HG03066 (cell line): ENCODE measurements at regions not wholly inside any gene's neighbourhood (a gene's known extent, or its start where the extent isn't known, plus 50 kb on each side); places are given as distances from the start of the nearest gene placed in this dataset.

ENCODE experiments used
- ATAC-seq: cut with Tn5 transposase; IDR thresholded peaks from one replicate; pipeline ENCODE4 v1.9.1; 2021; ENCODE audit warnings: low read depth; ENCODE audit not compliant: unreplicated experiment

GRCh38 chr5:66459728-66460127 is 136.5 kb upstream of the MAST4 start:
- ATAC-seq: no peak

- ATAC-seq: no peak
Observed at GRCh38 chr5:66467564-66467963, 128.6 kb upstream of the MAST4 start.

DNA sequence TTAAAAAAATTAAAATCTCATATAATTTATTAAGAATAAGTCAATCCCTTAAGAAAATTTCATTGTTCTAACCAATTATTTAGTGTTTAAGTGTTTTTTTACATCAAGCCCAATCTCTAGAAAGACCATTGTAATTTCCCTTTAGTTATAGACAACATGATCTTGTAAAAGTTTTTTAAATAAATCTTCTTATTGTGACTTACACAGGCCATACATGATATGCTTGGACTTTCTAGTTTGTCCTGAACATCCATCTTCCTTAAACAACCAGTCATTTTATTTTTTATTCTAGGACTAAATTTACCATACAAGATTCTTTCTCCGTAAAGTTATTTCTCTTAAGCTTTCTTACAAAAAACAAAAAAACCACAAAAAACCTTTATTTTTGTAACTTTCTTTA is 126.5 kb upstream of the MAST4 start:
- ATAC-seq: no peak

DNA sequence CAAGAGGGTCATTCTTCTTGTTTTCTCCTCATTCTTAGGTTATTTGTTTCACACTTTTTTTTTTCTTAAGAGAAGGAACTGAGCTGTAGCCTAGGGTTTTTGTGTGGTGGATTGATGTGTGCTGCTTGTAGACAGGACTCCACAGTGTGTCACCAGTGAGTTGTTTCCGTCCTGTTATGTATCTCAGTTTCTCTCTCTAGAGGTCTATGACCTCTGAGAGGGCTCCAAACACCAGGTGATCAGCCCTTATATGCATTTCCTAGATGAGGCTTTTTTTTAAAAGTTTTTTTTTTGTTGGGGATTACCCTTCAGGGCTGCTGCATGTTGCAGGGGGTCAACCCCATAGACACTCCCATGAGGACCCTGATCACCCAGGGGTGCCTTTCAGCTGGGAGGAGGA is 124.2 kb upstream of the MAST4 start:
- ATAC-seq: no peak

DNA sequence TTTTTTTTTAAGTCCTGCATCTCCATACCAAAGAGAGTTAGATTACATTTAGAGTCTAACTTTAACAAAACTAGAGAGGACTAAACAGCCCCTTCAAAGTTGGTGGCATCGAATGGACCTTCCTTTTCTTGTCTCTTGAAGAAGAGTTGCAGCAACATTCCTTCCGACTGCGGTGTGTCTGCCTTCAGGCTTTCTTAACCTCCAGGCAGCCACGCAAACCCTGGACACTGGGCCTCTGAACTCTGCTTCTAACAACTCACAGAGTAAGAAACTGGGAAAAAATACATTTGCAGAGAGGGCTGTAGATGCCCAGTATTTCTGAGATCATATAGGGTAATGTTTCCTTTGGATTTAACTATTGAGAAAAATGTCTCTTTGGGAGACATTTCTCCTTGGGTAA is 120.5 kb upstream of the MAST4 start:
- no peak for ATAC-seq

DNA sequence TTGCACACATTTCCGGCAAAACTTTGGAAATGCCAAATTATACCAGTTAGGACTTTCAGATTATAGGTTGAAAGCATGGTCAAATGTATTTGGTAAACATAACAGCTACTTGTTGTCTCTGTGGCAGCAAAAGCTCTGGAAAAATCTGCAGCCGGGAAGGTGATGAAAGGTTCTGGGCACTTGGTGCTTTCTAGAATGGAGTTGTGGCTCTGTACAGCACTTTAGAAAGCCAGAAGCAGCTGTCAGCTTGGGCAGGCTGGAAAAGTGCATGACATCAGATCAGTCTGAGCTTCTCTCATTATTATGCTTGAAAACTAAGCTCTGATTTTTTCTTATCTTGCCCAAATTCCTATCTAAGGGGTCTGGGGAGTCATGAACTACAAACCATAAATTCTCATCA is 118.6 kb upstream of the MAST4 start:
- no peak for ATAC-seq

DNA sequence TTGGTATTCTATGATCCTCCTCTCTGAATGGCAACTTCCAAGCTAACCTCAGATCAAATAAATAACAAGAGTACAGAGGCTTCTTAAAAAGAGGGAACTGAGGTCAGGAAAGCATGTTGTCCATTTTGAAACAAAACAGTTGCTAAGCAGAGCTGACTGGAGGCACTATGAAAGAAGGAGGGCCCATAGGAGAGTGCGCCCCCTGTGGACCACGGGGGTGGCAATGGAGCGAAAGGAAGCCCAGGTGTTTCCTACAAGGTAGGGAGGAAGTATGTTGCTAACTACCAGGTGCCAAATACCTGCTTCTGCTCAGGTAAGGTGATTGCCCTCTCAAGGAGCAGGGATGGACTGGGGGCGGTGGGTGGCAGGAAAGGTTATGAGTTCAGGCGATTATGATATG is 101.8 kb upstream of the MAST4 start:
- ATAC-seq: no peak

DNA sequence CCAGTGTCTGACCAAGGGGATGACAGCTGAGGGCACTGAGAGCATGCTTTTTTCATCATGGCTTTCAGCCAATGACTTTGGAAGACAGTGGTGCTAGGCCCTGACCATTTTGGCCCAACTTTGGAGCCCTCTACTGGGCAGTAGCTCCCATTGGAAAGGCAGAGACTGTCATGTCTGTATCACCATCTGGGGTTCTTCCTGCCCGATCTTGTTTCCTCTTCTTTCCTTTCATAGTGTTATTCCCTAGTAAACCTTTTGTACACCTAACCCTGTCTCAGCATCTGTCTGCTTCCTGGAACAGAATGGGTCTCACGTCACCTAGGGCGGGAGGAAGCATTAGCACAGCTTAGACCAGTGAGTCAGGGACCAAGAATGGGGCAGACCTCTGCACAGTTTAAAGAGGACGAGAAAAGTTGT is 97.4 kb upstream of the MAST4 start:
- no peak for ATAC-seq

DNA sequence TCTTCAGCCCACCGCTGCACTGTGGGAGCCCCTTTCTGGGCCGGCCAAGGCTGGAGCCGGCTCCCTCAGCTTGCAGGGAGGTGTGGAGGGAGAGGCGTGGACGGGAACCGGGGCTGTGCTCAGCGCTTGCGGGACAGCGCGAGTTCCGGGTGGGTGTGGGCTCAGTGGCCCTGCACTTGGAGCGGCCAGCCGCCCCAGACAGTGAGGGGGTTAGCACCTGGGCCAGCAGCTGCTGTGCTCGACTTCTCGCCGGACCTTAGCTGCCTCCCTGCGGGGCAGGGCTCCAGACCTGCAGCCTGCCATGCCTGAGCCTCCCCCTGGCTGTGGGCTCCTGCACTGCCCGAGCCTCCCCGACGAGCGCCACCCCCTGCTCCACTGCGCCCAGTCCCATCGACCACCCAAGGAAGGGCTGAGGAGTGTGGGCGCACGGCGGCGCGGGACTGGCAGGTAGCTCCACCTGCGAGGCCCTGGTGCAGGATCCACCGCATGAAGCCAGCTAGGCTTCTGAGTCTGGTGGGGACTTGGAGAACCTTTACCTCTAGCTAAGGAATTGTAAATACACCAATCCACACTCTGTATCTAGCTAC is 92.9 kb upstream of the MAST4 start:
- no peak for ATAC-seq

DNA sequence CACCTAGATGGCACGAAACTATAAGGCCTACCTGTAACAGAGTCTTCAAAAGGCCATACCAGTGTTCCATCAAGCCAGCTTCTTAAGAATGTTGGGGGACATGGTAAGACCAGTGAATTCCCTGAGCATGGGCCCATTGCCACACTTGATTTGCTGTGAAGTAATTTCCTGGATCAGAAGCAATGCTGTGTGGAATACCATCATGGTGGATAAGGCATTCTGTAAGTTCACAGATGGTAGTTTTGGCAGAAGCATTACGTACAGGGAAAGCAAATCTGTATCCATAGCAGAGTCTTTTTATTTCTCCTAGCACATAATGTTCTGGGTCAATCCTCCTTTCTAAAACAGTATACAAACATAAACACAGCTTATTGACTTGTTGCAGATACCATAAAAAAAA is 89.1 kb upstream of the MAST4 start:
- ATAC-seq: no peak

DNA sequence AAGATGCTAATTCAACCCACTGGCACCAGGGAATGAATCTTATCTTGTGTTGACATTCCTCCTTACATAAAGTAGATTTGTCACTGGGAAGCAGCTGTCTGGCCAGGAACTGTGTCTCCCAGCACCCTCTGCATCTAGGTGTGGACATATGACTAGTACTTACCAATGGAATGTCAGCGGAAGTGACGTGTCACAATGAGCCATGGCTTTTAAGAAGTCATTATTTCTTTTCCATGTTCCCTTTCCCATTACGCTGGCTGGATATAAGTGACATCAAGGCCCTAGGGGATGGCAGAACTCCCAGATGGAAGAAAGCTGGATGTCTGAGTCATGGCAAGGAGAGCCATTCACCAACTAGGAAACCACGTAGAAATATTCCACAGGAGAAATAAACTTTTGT is 84.7 kb upstream of the MAST4 start:
- ATAC-seq: no peak

GRCh38 chr5:66513130-66513529 is 83.1 kb upstream of the MAST4 start:
- ATAC-seq: no peak

GRCh38 chr5:66515209-66515608 is 81.0 kb upstream of the MAST4 start:
- no peak for ATAC-seq

DNA sequence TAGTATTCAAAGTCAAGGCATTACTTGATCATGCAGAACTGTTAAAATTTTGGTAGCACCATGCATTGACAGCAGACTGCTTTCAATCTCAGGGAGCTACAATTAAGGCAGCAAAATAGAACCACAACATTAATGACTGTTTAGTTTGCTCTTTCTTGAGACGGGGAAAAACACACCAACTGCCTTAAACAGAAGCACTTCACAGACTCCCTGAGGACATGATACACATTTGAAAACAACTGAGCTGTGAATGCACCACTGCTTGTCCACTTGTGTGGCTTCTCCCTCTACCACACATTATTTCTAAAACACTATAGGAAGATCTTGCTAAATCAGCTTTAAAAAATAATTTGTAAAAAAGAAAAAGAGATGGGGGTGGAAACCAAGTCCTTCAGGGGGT is 79.6 kb upstream of the MAST4 start:
- no peak for ATAC-seq

- no peak for ATAC-seq
Observed at GRCh38 chr5:66517351-66517750, 78.8 kb upstream of the MAST4 start.

DNA sequence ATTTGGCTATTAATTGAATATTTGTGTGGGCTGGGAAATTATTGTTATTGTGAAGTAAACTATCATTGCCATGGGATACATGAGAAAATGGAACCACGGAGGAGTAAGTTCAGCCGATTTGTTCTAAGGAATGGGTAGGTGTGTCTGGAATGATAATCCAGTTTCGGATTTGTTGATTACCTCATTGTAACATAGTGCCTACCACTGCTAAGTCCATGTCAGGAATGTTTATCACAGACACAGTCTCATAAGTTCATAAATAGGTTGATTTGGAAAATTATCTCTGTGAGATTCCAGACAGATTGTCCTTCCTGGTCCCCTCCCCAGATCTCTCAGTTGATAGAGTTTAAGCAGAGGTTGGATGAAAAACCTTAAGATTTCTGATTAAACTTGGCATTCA is 78.1 kb upstream of the MAST4 start:
- ATAC-seq: no peak

GRCh38 chr5:66518753-66519152 is 77.4 kb upstream of the MAST4 start:
- ATAC-seq: no peak

GRCh38 chr5:66519626-66520025 is 76.6 kb upstream of the MAST4 start:
- no peak for ATAC-seq

GRCh38 chr5:66520854-66521253 is 75.3 kb upstream of the MAST4 start:
- ATAC-seq: no peak

DNA sequence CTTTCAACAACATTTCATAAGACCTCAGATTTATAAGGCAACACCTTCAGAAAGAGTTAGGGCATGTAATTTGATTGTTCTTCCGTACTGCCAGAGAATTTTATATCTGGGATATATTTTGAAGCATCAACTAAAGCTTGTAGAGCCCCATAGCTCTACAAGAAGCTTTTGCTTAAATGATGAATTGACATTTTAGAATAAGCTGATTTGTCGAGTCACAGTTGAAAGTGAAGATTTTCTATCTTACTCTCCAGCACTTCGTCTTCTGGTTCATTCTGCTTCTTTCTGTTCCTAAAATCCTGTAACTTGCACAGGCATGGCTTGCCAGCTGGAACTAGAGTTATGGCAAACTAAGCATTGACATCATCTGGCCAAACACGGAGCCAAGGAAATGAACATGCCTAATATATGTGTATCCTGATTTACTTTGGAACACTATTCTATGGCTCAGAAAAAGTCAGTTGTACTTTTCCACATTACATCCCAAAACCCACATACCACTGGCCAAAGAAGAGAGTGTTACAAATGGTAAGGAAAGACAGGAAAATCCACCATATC is 68.6 kb upstream of the MAST4 start:
- ATAC-seq: no peak

GRCh38 chr5:66529182-66529581 is 67.0 kb upstream of the MAST4 start:
- ATAC-seq: no peak

DNA sequence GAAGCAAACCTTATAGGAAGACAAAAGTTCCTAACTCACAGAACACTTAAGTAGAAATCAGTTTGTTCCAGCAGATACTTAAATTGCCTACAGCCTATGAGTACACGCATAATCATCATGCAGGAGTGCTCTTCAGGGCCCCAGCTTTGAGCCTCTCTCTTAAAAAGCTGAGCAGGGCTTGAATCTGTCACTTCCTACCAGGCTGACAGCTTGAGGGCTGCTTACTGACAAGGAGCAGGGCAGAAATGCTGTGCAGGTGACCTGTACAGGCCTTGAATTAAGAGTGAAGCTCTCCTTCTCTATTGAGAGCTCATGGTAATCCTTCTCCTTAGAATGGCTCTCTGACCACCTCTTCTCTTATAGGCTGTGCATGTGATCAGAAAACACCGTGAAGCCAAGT is 66.5 kb upstream of the MAST4 start:
- no peak for ATAC-seq

DNA sequence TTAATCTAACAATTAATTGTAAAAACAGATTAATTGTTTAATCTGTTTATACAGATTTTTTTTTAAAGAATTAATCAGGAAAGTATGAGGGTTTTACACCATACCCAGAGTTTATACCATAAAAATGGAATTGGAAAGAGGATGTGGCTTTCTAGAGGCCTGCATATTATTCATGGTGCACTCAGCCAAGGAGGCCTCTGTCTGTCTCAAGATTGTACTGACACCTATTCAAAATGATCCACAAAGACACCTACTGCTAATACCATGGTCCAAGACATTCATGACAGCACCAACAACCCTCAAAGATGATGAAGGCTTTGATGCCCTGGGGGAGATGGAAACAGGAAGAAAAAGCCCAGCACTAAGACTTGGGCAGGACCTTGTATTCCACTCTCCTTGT is 58.1 kb upstream of the MAST4 start:
- no peak for ATAC-seq
